T-helper 1 cell treated with Interleukin-12 subunit alpha and Interleukin-12 subunit beta and Interleukin-4 antibody, amounts not matched to agents 30 ng/mL and 1 ng/mL, for 36 hours (primary cell): ENCODE measurements at regions not wholly inside any gene's neighbourhood (a gene's known extent, or its start where the extent isn't known, plus 50 kb on each side); places are given as distances from the start of the nearest gene placed in this dataset.

Source experiments
- intact Hi-C: fragments of 100-400 bp; cut with micrococcal nuclease; formaldehyde crosslinking; loops from one replicate; pipeline ENCODE4 v1.15.1; 2024

DNA sequence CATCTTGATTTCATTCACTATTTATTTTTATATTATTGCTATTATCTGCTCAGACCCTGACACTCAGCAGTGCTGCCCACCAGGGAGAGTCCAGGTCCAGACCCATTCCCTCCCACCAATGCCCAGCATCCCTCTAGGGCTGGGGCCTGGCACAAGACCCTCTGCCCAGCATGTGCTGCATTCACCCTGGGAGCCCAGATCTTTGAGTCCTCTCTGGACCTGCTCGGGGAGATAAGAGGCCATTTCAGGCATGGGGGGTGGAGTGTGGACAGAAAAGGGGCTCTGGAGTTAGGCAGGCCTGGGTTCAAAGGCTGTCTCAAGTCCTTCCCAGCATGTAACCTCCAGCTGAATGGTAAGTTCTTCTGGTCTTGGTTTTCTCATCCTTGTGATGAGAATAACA is 209.6 kb downstream of the CYP26B1 start:
- intact Hi-C loops, result no loop called here

DNA sequence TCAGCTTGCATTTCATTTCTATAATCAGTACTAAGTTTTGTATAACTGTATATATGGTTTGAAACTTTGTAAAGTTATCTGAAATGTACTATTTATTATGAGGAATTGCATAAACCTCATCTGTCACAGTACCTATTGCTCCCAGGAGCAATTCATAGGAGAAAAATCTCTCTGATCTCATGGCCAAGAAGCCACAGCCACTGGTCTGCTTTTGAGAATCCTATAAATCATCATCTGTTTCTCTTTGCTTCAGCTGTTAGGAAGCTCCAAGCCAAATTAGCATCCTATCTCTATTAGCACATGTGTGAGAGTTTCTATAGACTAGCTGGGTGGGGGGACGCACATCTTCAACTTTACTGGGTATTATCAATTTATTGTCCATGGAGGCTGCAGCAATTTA is 210.3 kb downstream of the CYP26B1 start:
- intact Hi-C loops, result no loop called here

DNA sequence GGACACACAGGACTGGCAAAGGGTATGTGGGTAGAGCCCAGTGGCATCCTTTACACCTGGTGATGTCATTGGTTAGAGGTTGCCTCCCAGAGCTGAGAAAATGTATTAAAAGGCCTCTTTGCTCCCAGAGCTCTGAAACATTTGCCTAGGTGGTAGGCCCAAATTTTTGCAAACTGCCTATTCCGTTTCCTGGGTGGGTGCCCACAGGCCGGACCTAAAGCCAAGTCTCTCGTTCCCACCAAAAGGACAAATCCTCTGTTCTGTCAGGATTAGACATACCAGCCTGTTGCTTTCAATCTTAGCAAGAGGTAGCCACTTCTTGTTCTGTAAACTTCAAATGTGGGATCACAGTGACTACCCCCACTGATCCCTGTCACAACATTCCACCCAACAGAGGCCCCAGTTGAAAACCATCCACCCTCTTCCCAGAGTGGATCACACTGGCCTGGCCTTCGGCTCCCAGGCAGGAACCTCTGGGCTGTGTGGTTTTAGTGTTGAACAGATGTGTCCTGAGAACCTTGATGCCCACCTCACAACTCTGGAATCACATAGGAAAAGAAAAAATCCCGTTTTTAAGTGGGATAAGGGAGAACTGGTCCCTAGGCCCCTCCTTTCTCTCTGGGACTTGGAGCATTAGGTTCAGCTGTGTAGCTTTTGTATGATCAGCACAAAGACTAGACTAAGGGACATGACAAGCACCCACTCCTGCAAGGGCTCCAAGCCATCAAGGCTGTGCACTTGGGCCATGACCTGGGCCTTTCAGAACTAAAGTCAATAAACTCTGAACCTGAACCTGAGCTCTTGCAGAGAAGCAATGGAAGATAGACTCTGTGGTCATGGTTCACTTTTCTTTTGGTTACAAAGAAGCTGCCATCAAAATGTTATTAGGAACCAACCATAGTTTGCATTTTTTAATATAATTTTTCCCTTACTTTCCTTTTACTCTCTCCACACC is 211.3 kb downstream of the CYP26B1 start:
- intact Hi-C loops, result no loop called here

DNA sequence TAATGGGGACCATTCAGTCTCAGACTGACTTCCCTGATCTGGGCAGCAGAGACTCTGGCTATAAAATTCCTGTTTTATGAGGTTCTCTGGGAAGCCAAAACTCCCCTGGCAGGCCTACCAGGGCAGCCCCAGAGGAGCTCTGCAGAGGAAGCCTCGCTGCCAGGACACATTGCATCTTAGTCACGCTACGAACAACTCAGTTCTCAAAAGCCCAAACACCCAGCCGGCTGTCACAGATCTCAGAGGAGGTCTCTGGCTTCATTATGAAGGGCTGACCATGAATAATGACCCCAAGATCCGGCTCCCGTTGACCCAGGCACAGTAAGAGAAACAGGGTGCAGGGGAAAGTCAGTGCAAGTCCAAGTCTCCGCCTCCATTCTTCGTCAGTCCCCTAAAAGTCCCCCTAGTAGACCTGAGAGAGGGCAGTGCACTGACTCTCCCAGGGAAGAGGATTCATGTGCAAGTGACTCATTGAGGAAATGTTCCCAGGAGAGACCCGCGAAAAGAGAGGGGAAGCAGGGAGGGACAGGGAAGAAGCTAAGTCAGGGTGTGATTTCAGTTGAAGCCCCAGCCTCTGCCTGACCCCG is 212.3 kb downstream of the CYP26B1 start:
- intact Hi-C loops, result no loop called here

DNA sequence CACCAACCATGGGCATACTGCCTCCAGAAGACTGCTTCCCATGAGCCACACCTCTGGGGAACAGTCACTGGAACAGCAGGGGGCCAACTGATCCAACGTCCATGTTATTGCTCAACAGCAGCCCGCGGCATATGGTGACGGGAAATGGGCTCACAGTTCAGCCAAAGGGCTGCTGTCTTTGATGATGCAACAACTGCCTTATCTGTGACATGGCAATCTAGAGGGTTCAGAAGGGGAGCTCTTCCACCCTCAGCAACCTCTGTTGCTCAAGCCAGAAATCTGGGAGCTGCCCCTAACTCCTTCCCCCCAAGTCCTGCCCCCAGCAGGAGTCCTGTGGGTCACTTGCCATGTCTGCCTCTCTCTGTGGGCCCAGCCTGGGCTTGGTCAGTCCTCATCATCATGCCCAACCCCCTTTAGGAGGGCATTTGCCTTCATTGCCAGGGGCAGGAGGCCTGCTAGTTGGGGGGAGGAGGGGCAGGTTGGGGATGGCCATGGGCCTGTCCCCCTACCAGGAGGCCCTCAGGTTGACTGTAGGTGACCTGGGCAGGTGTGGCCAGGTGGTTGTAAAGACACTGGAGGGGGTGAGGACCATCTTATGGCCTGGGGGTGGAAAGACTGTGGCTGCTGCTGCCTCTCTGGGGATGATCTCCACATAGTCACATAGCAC is 212.9 kb downstream of the CYP26B1 start:
- intact Hi-C loops, result no loop called here

DNA sequence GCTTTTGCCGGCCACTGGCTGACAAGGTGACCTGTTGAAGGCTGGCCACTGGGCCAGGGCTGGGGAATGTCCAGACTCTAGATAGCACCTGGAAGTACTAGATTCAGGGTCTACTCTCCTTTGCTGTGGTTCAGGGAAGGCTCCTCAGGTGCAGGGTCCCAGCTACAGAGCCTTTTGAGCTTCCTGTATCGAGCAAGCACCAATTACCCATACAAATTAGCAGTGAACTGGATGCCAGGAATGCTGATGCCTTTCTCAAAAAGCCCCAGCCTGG is 213.4 kb downstream of the CYP26B1 start:
- intact Hi-C loops, result no loop called here

DNA sequence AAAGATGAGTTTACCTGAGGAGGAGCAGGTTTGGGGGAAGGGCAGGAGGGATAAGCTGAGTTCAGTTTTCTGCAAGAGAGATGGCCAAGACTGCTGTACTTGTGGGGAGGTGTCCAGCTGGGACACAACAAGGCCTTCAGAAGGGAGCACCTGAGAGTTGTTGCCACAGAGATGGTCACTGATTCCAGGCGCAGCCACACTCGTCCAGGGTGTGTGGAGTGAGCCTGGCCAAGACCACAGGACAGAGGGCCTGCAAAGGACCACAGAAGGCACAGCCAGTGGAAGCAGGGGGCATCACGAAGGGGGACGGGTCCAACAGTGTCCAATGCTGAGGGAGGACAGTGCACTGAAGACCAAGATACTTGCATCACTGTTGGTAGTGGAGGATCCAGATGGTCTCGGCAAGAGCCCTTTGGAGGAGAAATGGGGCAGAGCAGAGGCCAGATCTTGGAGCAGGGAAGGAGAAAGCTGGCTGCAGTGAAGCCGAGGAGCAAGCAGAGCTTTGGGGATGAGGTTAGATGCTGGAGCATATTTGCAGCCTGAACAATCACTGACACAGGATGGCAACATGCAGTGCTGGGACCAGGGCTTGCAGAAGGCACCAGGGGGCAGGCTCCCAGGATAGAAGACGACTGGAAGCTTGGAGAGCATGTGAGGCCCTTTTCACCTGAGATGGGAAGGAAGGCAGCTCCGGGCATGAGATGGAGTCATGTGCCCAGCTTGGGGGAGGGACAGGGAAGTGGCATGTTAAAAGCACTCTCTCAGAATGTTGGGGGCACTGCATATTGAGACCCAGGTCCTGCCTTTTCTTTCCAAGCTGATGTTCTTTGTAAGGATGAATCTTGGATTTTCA is 214.0 kb downstream of the CYP26B1 start:
- intact Hi-C loops, result no loop called here

DNA sequence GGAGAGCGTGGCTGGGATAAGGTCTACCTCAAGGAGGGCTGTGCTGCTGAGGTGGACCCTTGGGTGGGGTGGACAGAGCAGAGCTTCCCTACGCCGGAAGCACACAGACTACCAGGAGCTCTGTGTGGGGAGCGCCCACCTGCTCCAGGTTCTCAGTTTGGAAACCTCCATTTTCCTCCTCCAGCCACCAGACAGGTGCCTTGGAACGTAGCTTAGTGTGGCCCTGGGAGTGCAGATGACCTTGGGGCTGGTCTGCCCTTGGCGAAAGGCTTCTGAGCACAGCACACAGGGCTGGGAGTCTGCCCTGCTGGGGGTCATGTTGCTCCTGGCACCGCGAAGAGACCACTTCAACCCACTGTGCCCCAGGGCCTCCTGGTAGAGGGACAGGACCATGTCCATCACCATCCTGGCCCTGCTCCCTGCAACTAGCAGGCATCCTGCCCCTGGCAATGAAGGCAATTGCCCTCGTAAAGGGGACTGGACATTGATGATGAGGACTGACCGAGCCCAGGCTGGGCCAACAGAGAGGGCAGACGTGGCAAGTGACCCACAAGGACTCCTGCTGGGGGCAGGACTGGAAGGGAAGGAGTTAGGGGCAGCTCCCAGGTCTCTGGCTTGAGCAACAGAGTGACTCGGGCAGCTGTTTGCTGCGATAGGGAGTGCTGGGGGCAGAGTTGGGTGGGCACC is 214.7 kb downstream of the CYP26B1 start:
- intact Hi-C loops, result no loop called here

DNA sequence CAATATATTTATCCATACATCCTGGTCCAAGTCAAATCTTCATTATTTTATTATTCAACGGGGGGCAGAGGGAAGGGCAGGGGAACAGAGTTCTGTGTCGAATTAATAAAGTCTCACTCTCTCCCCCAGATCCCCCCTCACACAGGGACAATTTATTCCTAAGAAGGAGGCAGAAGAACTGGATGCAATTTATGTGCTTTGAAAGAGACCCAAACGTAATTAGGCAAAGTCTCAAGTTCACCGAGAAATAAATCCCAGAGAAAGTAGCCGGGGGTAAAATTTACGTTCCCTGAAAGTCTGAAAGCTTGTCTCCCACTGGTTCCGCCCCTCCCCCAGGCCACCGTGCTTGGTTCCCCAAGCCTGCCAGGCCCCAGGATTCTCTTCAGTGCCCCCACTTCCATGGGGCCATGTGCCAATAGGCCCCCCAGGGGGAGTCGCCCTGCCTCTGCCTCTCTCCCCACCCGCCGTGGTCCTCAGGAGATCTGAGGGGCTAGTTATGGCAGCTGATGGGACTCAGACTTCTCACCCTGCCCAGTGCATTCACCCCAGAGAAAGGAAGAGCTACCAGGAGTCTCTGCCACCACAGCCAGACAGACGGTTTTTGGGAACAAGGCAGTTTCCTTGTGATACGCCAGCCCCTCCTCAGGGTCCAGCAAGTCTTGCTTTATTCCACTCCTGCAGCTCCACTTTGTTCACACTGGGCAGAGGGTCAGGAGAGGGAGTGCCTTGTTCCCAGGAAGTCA is 215.5 kb downstream of the CYP26B1 start:
- intact Hi-C loops, result no loop called here

DNA sequence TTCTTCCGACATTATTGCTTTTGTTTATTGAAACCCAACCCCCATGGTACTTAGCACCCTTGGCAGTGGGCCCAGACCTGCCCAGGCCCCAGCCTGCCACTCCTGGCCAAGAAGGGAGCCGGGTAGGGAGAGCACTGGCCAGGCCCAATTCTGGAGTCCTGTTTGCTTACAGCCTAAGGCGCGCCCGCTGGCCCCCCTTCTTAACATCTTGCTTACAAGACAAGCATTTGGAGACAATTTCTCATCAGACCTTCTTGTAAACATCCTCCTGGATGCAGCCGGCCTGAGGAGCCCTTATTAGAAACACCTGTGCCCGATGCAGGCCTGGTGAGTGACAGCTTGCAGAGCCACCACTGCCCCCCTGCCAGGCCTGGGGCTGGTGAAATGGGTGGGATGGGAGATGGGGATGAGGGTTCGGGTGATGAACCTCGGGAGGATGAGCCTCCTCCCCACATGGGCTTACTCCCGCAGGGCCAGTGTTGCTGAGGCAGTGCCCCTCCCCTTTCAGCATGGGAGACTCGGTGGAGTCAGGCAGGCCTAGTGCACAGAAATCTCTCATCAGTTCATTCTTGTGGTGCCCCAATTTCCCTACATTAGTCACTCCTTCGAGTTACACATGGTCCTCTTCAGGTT is 217.5 kb downstream of the CYP26B1 start:
- intact Hi-C loops, result no loop called here

DNA sequence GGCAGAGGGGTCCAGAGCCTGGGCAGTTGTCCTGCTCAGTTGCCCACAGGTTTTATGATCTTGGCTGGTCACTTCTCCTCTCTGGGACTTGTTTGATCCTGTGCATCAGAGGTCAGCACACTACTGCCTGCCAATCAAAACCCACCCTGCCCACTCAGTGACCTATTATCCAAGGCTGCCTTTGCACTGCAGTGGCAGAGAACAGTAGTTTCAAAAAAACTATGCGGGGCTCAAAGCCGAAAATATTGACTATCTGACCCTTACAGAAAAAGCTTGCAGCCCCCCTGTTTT is 218.2 kb downstream of the CYP26B1 start:
- intact Hi-C loops, result no loop called here

DNA sequence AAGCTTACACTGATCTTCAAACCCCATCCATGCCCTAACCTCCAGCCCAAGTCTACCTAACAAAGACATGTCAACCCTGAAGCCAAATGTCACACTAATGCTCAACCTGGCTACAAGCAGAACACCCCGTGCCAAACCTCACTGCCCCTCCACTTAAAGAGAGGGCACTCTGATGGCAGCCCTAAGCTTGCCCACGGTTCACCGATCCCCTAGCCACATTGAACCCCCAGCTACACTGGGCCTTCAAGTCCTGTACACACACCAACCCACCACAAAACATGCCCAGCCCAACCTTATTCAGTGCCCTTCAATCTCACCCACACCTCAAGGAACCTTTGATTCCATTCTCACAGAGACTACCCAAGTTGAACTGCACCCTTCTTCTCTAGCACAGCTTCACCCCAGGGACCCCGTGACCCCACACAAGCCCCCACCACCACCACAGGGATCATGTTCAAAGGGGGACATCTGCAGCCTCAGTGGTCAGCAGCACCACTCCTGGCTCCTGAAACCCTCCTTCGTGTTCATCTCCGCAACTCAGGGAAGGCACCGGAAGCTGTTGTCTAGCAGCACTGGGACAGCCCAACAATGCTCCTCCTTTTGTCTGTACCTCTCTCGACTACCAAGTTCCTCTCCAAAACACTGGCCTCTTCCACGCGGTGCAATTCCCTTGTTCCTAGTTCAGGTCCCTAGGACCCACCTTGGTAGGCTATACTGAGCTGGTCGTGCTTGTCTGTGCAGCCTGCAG is 218.8 kb downstream of the CYP26B1 start:
- intact Hi-C loops, result no loop called here

DNA sequence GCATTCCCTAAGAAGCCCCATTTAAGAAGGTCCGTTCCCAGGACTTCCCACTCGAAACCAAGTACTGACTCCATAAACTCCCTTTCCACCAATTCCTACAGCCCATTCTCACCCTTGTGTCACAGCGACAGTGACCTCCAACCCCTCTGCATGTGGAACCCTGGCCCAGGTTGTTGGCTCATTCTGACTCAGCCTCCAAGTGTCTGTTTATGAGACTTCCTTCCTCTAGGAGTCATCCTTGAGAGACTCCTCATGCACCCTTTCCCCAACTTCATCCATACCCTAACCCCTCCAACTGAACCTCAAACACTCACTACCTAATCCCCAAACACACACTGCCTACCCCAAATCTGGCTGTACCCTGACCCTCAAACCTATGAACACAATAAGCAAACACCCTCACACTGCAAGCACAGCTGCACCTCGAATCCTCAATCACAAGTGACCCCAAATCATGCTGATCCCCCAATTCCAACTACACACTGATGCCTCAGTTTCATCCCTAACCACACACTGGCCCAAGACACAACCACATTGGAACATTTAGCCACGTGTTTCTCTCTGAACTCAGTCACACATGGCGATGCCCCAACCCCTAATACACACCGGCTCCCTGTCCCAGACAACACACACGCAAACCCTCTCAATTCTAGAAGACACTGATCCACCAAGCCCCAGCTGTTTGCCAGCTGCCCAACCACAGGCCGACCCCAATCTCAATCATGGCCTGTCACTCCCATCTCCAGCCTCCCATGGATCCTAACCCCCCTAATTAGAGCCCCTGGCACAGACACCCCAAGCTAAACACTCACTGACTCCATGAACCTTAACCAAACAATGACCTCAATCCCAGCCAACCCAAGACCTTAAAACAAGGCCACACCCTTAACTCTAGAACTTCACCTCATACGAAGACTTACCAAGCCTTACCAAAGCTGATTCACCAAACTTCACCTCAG is 219.6 kb downstream of the CYP26B1 start:
- intact Hi-C loops, result no loop called here

DNA sequence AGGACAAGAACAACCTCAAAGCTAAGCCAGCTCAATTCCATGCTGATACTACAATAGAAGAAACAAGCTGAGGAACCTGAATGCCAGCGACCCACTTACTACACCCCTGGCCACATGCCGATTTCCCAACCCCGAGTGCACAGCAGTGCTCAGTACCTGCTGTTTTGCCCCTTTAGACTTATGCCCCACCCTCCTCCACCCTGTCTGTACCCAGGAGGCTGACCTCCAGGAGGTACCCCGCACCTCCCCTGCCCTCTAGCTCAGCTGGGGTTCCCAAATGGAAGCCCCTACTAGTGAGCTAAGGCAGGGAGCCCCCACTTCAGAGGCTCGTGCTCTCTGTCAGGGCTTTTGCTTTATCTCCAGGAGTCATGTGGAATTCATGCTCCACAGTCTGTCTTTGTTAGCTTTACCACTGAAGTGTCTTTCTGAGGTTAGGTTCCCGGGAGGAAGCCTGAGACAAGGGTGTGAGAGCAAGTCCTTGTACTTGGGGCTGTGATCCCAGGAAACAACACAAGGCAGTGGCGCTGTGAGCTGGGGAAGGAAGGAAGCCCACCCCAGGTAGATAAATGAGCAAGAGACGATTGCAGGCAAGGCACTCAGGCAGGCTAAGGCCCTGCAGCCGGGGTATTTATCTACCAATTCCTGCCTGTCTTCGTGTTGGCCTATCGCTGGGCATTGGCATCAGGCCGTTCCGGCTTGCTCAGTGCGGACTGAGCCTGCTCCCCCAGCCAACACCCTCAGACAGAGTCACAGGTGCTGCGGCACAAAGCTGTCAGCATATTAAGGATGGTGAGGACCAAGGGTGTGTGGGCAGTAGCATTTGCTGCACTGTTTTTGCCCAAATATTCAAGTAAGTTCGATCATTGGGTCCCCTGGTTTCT is 220.5 kb downstream of the CYP26B1 start:
- intact Hi-C loops, result no loop called here

DNA sequence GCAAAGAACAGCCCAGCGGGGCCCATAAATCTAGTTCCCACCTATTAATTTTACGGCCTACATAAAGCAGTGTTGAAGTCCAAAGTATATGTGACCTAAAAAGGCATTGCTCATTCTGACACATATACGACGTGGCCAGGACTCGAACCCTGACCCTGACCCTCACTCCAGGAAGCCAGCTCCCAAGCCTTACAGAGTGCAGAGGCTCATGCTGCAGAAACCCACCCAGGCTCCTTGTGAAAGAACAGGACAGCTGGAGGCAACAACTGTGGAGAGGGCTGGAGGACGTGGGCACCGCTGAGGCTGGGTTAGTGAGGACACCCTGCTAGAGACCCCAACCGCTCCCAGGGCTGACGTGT is 221.6 kb downstream of the CYP26B1 start:
- intact Hi-C loops, result no loop called here

DNA sequence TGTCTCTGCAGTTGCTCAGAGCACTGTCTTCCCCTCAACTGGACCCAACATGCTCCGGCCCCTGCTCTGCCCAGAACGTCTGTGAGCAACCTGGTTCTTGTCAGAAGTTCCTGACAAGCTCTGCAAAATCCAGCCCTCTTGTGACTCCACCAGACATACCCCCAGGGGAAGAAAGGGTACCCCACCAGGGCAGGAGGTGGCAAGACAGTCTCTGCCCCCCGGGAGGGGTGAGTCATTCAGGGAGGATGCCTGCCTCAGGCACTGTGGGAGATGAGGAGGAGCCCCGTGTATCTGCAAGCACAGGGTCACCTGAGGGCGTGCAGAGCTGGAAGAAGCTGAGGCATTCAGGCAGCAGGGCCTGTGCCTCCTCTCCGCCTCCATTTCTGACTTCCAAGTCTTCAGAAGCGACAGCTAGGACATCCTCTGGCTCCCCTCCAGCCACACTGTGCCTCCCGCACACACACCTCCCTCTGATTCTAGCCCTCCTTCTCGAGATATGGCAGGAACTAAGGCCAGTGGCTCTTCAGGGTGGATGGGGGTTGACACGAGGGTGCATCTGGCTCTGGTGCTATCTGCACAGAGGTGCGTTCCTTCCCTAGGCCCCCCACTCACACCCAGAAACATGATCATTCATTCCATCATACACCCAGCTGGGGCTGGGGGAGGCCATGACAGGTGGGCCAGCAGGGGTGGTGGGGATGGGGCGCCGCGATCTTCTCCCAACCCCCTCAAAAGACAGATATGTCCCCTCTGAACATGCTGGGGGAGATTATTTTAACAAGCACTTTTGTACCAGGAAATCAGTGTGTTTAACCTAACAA is 222.2 kb downstream of the CYP26B1 start:
- intact Hi-C loops, result loop anchor here (2.0 kb wide), 1 partner anchor 225 kb away; no protein-coding TSS in a partner anchor
